Uterus (tissue), 2 donors: ENCODE measurements at regions not wholly inside any gene's neighbourhood (a gene's known extent, or its start where the extent isn't known, plus 50 kb on each side); places are given as distances from the start of the nearest gene placed in this dataset.

Source experiments
- CTCF ChIP-seq, 4 experiments: fragments of 200-600 bp in 2 of 4; fragments of 450-650 bp in 2 of 4; sonication (generic) in 2 of 4; IDR thresholded peaks; one replicate each; pipeline ENCODE4 v1.5.1; 2016 to 2019; ENCODE audit warnings: antibody characterized with exemption in 4 of 4, mild to moderate bottlenecking in 2 of 4, moderate library complexity in 1 of 4
- POLR2A ChIP-seq, 2 donors: fragments of 450-650 bp; IDR thresholded peaks; one replicate each; pipeline ENCODE4 v1.6.1; 2016; ENCODE audit warnings: antibody characterized with exemption in 2 of 2, mild to moderate bottlenecking in 1 of 2, moderate library complexity in 1 of 2

GRCh38 chr2:126241411-126241810 is 414.5 kb upstream of the GYPC start:
- no peak for TF ChIP-seq CTCF (IDR thresholded peaks at IDR 0.05)
- TF ChIP-seq POLR2A (IDR thresholded peaks at IDR 0.05): no peak
